ENCODE measurements at regions not wholly inside any gene's neighbourhood (a gene's known extent, or its start where the extent isn't known, plus 50 kb on each side); places are given as distances from the start of the nearest gene placed in this dataset.

DNA sequence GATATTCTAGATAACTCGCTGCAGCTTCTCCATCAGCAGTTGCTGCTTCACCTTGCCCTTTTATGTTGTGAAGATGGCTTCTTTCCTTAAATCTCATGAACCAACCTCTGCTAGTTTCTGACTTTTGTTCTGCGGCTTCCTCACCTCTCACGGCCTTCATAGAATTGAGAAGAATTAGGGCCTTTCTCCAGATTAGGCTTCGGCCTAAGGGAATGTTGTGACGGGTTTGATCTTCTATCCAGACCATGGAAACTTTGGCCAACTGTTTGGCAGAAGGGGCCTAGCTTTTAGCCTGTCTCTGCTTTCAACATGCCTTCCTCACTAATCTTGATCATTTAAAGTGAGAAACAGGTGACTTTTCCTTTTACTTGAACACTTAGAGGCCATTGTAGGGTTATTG, 199.9 kb downstream of the CYP26B1 start:
- intact Hi-C loops (cut with DNase I), result no loop called here
- Histone ChIP-seq H3K9me3 (no peaks in the 10 kb centered on the region), H3K4me1 (peaks cover 25% of the 10 kb centered on the region), H3K4me3 (no peak overlapping the region), H3K36me3 (ENCODE audit: insufficient read depth in 1 of 2, low read depth in 1 of 2) (no peaks in the 10 kb centered on the region), H3K27ac (no peak overlapping the region), H3K27me3 (ENCODE audit: insufficient read depth in 3 of 3, low read length in 2 of 3) (no peaks in the 10 kb centered on the region)
- DNase-seq (no peak), ATAC-seq (no peak)
- TF ChIP-seq CTCF (IDR thresholded peaks at IDR 0.05), result no peak
- WGBS, 3 donors, result 94 to 97% (median 95%) methylated on average over 5 of the region's 5 CpGs

DNA sequence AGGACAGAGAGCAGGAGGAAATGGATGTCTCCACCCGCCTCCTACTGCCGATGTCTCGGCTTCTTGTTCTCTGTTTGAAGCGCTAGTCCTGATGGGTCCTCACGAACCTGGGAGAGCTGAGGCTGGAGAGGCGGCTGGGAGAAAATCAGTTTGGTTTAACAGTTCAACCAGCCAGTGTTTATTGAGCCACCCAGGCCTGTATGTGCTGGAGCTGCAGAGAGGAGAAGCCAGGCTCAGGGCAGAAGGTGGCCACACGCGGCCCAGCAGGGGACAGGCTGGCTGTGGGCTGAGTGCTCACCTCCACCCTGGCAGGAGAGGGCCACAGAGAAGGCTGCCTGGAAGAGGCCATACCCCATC, 202.1 kb downstream of the CYP26B1 start:
- no peaks in the 10 kb centered on the region for H3K27me3 ChIP-seq (ENCODE audit: insufficient read depth in 3 of 3, low read length in 2 of 3)
- no peak for DNase-seq
- H3K4me1 ChIP-seq, result peaks cover 22% of the 10 kb centered on the region
- TF ChIP-seq CTCF (IDR thresholded peaks at IDR 0.05), result no peak
- H3K4me3 ChIP-seq, result no peak overlapping the region
- WGBS, 3 donors, result 79 to 89% (median 86%) methylated on average over 8 of the region's 8 CpGs
- intact Hi-C loops (cut with DNase I), result no loop called here
- ATAC-seq, result no peak
- no peaks in the 10 kb centered on the region for H3K36me3 ChIP-seq (ENCODE audit: insufficient read depth in 1 of 2, low read depth in 1 of 2)
- H3K9me3 ChIP-seq, result no peaks in the 10 kb centered on the region
- H3K27ac ChIP-seq, result no peak overlapping the region

DNA sequence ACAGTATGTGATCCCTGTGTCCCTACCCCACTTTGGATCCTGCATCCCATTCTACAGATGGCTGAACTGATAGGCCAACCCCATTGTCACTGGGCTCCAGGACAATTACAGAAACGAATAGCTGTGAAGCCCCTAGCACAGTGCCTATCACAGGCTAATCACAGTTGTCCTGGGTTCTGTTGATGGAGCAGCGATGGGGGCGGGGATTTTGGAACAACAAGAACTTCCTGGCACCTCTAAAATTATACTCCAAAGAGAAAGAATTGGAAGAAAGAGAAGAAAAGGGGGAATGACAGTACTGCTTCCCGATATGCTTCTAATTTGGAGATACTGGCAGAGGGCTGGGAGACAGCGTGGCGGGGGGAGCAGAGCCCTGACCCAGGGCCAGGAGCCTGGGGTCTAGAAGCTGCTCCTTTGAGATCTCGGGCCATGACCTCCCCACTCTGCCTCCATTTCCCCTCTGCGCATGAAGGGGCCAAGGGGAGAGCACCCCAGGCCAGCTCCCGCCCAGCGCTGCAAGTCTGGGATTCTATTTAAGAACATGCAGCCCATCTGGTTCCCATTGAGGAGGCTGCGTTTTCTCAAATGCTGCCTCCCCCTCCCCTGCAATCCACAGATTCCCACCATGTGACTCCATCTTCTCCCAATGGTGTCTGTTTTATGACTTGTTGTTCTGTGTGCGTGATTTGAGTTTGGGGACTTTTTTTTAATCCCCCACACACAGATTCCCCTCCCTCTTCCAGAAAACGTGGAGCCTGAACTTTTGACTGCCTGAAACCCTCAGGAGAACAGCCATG, 202.7 kb downstream of the CYP26B1 start:
- DNase-seq (no peak), ATAC-seq (no peak)
- TF ChIP-seq CTCF (IDR thresholded peaks at IDR 0.05), result no peak
- Histone ChIP-seq H3K27ac (no peak overlapping the region), H3K9me3 (no peaks in the 10 kb centered on the region), H3K27me3 (ENCODE audit: insufficient read depth in 3 of 3, low read length in 2 of 3) (no peaks in the 10 kb centered on the region), H3K4me1 (peaks cover 28% of the 10 kb centered on the region), H3K4me3 (no peak overlapping the region), H3K36me3 (ENCODE audit: insufficient read depth in 1 of 2, low read depth in 1 of 2) (no peaks in the 10 kb centered on the region)
- intact Hi-C loops (cut with DNase I), result no loop called here
- 78 to 83% (median 81%) methylated on average over 13 of the region's 13 CpGs for WGBS, 3 donors

- peaks cover 34% of the 10 kb centered on the region for H3K4me1 ChIP-seq
- no peak overlapping the region for H3K4me3 ChIP-seq
- intact Hi-C loops (cut with DNase I), result no loop called here
- TF ChIP-seq CTCF (IDR thresholded peaks at IDR 0.05), result no peak
- no peak overlapping the region for H3K27ac ChIP-seq
- WGBS, 3 donors, result 91 to 94% (median 93%) methylated on average over 8 of the region's 8 CpGs
- H3K27me3 ChIP-seq (ENCODE audit: insufficient read depth in 3 of 3, low read length in 2 of 3), result no peaks in the 10 kb centered on the region
- H3K36me3 ChIP-seq (ENCODE audit: insufficient read depth in 1 of 2, low read depth in 1 of 2), result no peaks in the 10 kb centered on the region
- no peak for ATAC-seq
- DNase-seq, result no peak
- no peaks in the 10 kb centered on the region for H3K9me3 ChIP-seq
Measured at GRCh38 chr2:71944183-71944550, 203.5 kb downstream of the CYP26B1 start.

All from psoas muscle (tissue), 7 donors.